Fibroblast of lung (primary cell): ENCODE measurements at regions not wholly inside any gene's neighbourhood (a gene's known extent, or its start where the extent isn't known, plus 50 kb on each side); places are given as distances from the start of the nearest gene placed in this dataset.

Source experiments
- CTCF ChIP-seq, 2 donors: IDR thresholded peaks in 1 of 2; conservative IDR thresholded peaks in 1 of 2; 1 replicate in 1 of 2; 2 replicates in 1 of 2; pipeline ENCODE4 v1.5.1; 2011 to 2012; ENCODE audit warnings: low read length in 2 of 2, control low read depth in 1 of 2, inconsistent platforms in 1 of 2, low read depth in 1 of 2, mild to moderate bottlenecking in 1 of 2
- EZH2 ChIP-seq: IDR thresholded peaks from 2 replicates; pipeline ENCODE4 v1.5.1; 2012; ENCODE audit warnings: low read length, control low read depth, mild to moderate bottlenecking; ENCODE audit errors: missing control alignments

GRCh38 chr10:111874576-111874975 is 309.0 kb downstream of the GPAM start:
- TF ChIP-seq CTCF (conservative IDR thresholded peaks at IDR 0.05 in 1 of 2, IDR thresholded peaks at IDR 0.05 in 1 of 2; ENCODE audit: low read depth in 1 of 2, low read length in 2 of 2) (no peak), EZH2 (no peak)
